SK-N-MC (cell line): ENCODE measurements at regions not wholly inside any gene's neighbourhood (a gene's known extent, or its start where the extent isn't known, plus 50 kb on each side); places are given as distances from the start of the nearest gene placed in this dataset.

ENCODE experiments used
- EZH2 ChIP-seq: fragments of 200-600 bp; sonication (generic); IDR thresholded peaks from one replicate; pipeline ENCODE4 v1.6.1; 2017; ENCODE audit warnings: antibody characterized with exemption
- FOXP2 ChIP-seq: optimal IDR thresholded peaks from 2 replicates; pipeline ENCODE3; 2011; ENCODE audit warnings: mild to moderate bottlenecking, moderate library complexity; ENCODE audit not compliant: insufficient read depth; ENCODE audit errors: extremely low read length, control extremely low read depth
- POLR2AphosphoS5 ChIP-seq: IDR thresholded peaks from 2 replicates; pipeline ENCODE4 v1.6.1; 2012; ENCODE audit warnings: mild to moderate bottlenecking, low read depth, low read length, borderline replicate concordance

GRCh38 chr15:96187341-96188305 is 142.9 kb upstream of the NR2F2 start:
- TF ChIP-seq FOXP2 (no peak), EZH2 (no peak), POLR2AphosphoS5 (no peak)
